GM10266 (cell line): ENCODE measurements at regions not wholly inside any gene's neighbourhood (a gene's known extent, or its start where the extent isn't known, plus 50 kb on each side); places are given as distances from the start of the nearest gene placed in this dataset.
"Not testable (repeated sequence)": the region's sequence is repeated elsewhere in the genome, so short reads cannot be mapped to it uniquely, and the experiment has no call there.

Experiments used
- DNase-seq: peaks from one replicate; pipeline ENCODE4 v3.0.0; 2012; ENCODE audit errors: extremely low spot score
- TF ChIP-seq, protein P1 (sequence below): IDR thresholded peaks from 2 replicates; pipeline ENCODE4 v1.5.1; 2012; ENCODE audit warnings: mild to moderate bottlenecking, low read depth; ENCODE audit not compliant: control insufficient read depth, insufficient read depth; ENCODE audit errors: missing control alignments

DNA sequence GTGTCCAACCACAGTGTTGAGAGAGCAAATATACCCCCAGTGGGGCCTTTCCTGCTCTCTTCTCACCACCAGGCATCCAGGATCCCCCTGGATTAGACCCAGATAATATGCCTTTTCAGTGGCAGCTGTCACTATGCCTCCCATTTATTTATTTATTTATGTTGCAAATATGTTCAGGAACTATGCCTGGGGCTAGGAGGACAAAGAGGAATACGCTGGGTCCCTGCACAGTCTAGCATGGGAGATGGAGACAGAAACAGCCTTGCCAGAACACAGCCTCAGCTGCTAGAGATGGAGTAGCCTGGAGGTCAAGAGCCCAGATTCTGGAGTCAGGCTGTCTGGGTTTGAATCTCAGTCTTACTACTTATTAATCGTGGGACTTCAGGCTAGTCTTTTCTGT, 74.6 kb upstream of the LRFN2 start:
- TF ChIP-seq, protein P1, sequence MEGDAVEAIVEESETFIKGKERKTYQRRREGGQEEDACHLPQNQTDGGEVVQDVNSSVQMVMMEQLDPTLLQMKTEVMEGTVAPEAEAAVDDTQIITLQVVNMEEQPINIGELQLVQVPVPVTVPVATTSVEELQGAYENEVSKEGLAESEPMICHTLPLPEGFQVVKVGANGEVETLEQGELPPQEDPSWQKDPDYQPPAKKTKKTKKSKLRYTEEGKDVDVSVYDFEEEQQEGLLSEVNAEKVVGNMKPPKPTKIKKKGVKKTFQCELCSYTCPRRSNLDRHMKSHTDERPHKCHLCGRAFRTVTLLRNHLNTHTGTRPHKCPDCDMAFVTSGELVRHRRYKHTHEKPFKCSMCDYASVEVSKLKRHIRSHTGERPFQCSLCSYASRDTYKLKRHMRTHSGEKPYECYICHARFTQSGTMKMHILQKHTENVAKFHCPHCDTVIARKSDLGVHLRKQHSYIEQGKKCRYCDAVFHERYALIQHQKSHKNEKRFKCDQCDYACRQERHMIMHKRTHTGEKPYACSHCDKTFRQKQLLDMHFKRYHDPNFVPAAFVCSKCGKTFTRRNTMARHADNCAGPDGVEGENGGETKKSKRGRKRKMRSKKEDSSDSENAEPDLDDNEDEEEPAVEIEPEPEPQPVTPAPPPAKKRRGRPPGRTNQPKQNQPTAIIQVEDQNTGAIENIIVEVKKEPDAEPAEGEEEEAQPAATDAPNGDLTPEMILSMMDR = no peak
- DNase-seq = no peak

DNA sequence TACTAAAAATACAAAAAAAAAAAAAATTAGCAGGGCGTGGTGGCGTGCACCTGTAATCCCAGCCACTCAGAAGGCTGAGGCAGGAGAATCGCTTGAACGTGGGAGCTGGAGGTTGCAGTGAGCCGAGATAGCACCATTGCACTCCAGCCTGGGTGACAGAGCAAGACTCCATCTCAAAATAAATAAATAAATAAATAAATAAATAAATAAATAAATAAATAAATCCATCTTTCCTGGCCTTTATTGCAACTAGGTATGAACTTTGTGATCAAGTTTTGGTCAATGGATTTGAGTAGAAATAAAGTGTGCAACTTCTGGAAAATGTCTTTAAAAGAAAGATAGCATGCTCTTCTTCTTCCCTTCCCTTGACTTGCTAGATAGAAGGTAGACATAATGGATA, 69.6 kb upstream of the LRFN2 start:
- DNase-seq = not testable (repeated sequence)

DNA sequence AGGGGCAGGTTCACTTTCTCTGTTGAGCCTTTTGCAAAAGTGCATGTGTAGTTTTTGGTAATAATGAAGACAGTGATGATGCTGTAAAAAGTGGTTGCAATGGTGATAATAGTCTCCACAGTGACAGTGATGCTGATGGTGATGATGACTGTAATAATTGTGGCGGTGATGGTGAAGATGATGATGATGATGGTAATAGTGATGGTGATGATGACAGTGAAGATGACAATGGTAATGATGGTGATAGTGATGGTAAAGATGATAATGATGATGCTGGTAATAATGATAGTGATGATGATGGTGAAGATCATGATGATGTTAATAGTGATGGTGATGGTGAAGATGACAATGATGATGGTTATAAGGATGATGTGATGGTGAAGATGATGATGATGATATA, 67.7 kb upstream of the LRFN2 start:
- TF ChIP-seq, protein P1 = no peak
- DNase-seq = no peak

DNA sequence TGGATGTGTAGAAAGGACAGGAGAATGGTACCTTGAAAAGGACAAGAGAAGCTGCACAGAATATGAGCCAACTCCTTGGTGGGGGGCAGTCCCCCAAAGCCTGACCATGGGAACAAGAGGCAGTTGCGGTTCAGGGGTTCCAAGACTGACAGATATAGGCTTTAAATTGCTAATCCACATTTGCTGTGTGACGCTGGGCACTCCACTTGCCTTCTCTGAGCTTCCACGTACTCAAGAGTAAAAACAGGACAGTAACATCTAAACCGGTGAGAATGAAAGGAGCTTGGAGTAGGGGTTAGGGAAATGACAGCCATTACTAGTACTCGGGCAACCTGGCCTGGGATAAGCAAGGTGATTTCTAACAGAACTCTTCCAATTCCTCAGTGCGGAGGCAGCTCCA, 57.9 kb upstream of the LRFN2 start:
- no peak for DNase-seq
- TF ChIP-seq, protein P1 = no peak

DNA sequence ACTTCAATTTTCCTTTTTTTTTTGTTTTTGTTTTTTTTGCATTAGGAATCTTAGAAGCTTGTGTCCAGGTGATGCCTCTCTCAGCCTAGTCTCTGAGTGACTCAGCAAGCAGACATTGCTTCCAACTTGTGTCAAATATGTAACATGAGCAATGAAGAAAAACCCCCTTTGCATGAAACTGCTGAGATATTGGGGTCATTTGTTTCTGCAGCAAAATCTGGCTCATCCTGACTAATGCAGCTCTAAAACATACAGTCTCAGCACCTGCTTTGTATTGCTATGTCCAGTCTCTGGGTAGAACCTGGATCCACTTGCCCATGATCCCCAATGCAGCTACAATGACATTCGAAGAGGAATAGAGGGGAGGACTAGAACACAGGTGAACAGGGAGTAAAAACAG, 55.7 kb upstream of the LRFN2 start:
- TF ChIP-seq, protein P1 = no peak
- DNase-seq = no peak

DNA sequence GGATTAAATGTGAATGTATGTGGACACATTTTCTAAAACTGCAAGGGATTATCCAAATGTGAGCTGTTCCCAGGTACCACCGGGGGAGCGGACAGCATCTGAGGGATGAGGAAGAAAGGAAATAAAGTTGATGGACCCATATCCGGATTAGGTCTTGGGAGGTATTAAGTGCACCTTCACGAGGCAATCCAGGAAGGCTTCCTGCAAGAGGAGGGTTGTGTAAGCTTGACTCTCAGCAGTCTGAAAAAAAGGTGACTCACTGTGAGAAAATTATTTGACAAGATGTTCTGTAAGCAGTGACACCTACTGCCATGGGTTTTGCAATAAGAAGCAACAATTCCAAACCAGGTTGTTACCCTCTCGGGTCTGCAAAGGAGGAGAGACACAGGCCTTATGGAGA, 55.0 kb upstream of the LRFN2 start:
- TF ChIP-seq, protein P1 = no peak
- no peak for DNase-seq

DNA sequence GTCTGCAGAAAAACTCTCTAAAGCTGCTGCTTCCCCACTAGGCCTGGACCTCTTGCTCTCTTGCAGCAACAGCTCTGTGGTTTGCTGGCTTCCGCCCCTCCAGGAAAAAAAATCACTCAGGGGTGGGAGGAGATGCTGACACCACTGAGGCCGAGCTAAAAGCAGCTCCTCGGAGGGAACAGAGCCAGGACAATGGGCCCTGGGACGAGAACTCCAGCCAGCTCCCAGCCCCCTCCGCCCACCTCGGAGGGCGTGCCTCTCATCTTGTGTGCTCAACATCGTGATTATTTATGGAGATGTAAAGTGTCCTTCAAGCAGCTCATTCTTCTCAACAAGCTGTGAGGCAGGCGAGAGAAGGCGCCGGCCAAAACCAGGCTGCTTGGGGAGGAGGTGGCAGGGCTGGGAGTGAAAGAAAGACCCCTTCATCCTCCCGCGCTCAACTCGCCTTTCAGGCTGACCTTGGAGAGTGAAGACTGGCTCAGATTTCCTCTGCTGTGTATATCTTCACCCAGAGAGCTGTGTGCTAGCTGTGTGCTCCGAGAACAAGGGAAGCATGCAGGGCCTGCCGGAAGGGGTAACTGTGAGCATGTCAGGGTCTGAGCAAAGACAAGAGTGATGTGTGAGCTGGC, 53.5 kb upstream of the LRFN2 start:
- DNase-seq = no peak
- TF ChIP-seq, protein P1 = no peak
